ENCODE measurements at regions not wholly inside any gene's neighbourhood (a gene's known extent, or its start where the extent isn't known, plus 50 kb on each side); places are given as distances from the start of the nearest gene placed in this dataset.

DNA sequence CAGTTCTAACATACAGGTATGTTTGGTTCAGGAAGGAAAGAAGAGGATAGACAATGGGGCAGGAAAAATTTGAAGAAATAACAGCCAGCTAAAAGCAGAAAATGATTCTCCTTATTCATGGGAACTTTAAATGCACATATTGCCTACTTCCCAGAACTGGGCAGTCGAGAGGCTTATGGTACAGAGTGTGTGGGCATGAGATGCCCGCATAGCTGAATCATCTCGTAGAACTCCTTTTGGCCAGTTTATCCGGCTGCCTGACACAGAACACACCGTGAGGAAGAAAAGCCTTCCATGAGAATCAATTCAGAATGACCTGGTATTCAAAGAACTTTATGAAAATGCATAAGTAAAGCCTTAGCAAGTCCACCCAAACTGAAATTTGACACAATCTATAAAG lies 471.6 kb downstream of the SH2D4B start:
- TF ChIP-seq FOSL2 (IDR thresholded peaks at IDR 0.05; ENCODE audit: borderline replicate concordance, low read depth) = no peak
- no peak overlapping the region for H3K4me2 ChIP-seq
- H3K9ac ChIP-seq = no peak overlapping the region
- no peaks in the 10 kb centered on the region for H3K4me1 ChIP-seq (ENCODE audit: control insufficient read depth in 1 of 2, insufficient read depth in 2 of 2, low read depth in 1 of 2, low read length in 1 of 2)
- DNase-seq = no peak
- H3K9me3 ChIP-seq = no peaks in the 10 kb centered on the region
- no peak overlapping the region for H3K27ac ChIP-seq (ENCODE audit: low read depth in 2 of 2, low read length in 1 of 2)
- H3F3A ChIP-seq (replicated peaks; ENCODE audit: insufficient read depth) = no peaks in the 10 kb centered on the region
- H3K79me2 ChIP-seq (ENCODE audit: insufficient read depth) = no peaks in the 10 kb centered on the region
- no peaks in the 10 kb centered on the region for H3K36me3 ChIP-seq (replicated peaks in 1 of 2; ENCODE audit: control insufficient read depth in 1 of 2, insufficient read depth in 2 of 2, low read length in 1 of 2)
- H4K20me1 ChIP-seq (ENCODE audit: insufficient read depth) = no peaks in the 10 kb centered on the region
- H2AFZ ChIP-seq (ENCODE audit: low read depth) = no peak overlapping the region
- no peaks in the 10 kb centered on the region for H3K9me2 ChIP-seq
- CTCF ChIA-PET = interaction anchor here (1.3 to 3.2 kb wide), 2 partner anchors 10 to 346 kb away, joined by 7 to 12 read pairs; no protein-coding TSS in a partner anchor
- POLR2A ChIA-PET = no interaction called here
- H3K4me3 ChIP-seq (ENCODE audit: low read depth in 2 of 2, low read length in 1 of 2) = no peak overlapping the region
- 16% methylated on average over 5 of the region's 5 CpGs for WGBS (ENCODE audit: low lambda C conversion rate)
- no peaks in the 10 kb centered on the region for H3K27me3 ChIP-seq (ENCODE audit: insufficient read depth)

DNA sequence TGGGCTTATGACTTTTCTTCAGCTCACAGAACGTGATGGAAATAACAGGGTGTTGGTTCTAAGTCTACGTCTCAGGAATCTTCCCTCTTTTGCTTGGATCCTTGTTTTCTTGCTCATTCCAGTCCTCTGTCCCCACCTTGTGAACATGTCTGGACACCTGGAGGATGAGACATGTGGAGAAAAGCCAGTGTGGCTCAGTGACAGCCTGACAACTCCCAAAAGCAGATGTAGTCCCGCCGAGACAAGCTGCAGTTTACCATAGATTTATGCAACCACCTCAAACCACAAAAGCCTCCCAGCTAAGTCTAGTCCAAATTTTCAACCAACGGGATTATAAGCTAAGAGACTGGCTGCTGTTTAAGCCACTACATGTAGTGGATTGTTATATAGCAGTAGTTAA lies 476.1 kb downstream of the SH2D4B start:
- Histone ChIP-seq H3K27me3 (ENCODE audit: insufficient read depth) (no peaks in the 10 kb centered on the region), H3K36me3 (replicated peaks in 1 of 2; ENCODE audit: control insufficient read depth in 1 of 2, insufficient read depth in 2 of 2, low read length in 1 of 2) (no peaks in the 10 kb centered on the region), H3K9me2 (no peaks in the 10 kb centered on the region), H4K20me1 (ENCODE audit: insufficient read depth) (no peaks in the 10 kb centered on the region), H3K9me3 (no peaks in the 10 kb centered on the region), H3K79me2 (ENCODE audit: insufficient read depth) (no peaks in the 10 kb centered on the region), H3K4me3 (ENCODE audit: low read depth in 2 of 2, low read length in 1 of 2) (no peak overlapping the region), H3K27ac (ENCODE audit: low read depth in 2 of 2, low read length in 1 of 2) (no peak overlapping the region), H3K4me2 (no peak overlapping the region), H3K9ac (no peak overlapping the region), H2AFZ (ENCODE audit: low read depth) (no peak overlapping the region), H3K4me1 (ENCODE audit: control insufficient read depth in 1 of 2, insufficient read depth in 2 of 2, low read depth in 1 of 2, low read length in 1 of 2) (no peaks in the 10 kb centered on the region), H3F3A (replicated peaks; ENCODE audit: insufficient read depth) (no peaks in the 10 kb centered on the region)
- TF ChIP-seq TCF12 (IDR thresholded peaks at IDR 0.05) (no peak), MEF2A (IDR thresholded peaks at IDR 0.05; ENCODE audit: borderline replicate concordance, low read depth) (no peak), TAF1 (IDR thresholded peaks at IDR 0.05; ENCODE audit: borderline replicate concordance, low read depth, low read length) (no peak), SIN3A (IDR thresholded peaks at IDR 0.05; ENCODE audit: borderline replicate concordance, low read depth, low read length) (no peak), RAD21 (IDR thresholded peaks at IDR 0.05; ENCODE audit: low read length) (no peak), EP300 (IDR thresholded peaks at IDR 0.05; ENCODE audit: borderline replicate concordance in 1 of 2, low read depth in 1 of 2, low read length in 1 of 2) (no peak), MXI1 (IDR thresholded peaks at IDR 0.05; ENCODE audit: low read depth, low read length) (no peak)
- TF ChIP-seq, protein P1, sequence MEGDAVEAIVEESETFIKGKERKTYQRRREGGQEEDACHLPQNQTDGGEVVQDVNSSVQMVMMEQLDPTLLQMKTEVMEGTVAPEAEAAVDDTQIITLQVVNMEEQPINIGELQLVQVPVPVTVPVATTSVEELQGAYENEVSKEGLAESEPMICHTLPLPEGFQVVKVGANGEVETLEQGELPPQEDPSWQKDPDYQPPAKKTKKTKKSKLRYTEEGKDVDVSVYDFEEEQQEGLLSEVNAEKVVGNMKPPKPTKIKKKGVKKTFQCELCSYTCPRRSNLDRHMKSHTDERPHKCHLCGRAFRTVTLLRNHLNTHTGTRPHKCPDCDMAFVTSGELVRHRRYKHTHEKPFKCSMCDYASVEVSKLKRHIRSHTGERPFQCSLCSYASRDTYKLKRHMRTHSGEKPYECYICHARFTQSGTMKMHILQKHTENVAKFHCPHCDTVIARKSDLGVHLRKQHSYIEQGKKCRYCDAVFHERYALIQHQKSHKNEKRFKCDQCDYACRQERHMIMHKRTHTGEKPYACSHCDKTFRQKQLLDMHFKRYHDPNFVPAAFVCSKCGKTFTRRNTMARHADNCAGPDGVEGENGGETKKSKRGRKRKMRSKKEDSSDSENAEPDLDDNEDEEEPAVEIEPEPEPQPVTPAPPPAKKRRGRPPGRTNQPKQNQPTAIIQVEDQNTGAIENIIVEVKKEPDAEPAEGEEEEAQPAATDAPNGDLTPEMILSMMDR (IDR thresholded peaks at IDR 0.05) = no peak
- TF ChIP-seq, protein P2, sequence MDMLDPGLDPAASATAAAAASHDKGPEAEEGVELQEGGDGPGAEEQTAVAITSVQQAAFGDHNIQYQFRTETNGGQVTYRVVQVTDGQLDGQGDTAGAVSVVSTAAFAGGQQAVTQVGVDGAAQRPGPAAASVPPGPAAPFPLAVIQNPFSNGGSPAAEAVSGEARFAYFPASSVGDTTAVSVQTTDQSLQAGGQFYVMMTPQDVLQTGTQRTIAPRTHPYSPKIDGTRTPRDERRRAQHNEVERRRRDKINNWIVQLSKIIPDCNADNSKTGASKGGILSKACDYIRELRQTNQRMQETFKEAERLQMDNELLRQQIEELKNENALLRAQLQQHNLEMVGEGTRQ (IDR thresholded peaks at IDR 0.05; ENCODE audit: borderline replicate concordance, low read depth, low read length) = no peak
- TF ChIP-seq, protein P3, sequence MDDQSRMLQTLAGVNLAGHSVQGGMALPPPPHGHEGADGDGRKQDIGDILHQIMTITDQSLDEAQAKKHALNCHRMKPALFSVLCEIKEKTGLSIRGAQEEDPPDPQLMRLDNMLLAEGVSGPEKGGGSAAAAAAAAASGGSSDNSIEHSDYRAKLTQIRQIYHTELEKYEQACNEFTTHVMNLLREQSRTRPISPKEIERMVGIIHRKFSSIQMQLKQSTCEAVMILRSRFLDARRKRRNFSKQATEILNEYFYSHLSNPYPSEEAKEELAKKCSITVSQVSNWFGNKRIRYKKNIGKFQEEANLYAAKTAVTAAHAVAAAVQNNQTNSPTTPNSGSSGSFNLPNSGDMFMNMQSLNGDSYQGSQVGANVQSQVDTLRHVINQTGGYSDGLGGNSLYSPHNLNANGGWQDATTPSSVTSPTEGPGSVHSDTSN (IDR thresholded peaks at IDR 0.05) = no peak
- CTCF ChIA-PET = interaction anchor here (0.9 to 3.2 kb wide), 3 partner anchors 10 to 351 kb away, joined by 3 to 9 read pairs (median 4); no protein-coding TSS in a partner anchor
- DNase-seq = no peak
- POLR2A ChIA-PET = no interaction called here
- 15% methylated on average over 5 of the region's 5 CpGs for WGBS (ENCODE audit: low lambda C conversion rate)
